ENCODE measurements at regions not wholly inside any gene's neighbourhood (a gene's known extent, or its start where the extent isn't known, plus 50 kb on each side); places are given as distances from the start of the nearest gene placed in this dataset.
"Not testable (repeated sequence)": the region's sequence is repeated elsewhere in the genome, so short reads cannot be mapped to it uniquely, and the experiment has no call there.

DNA sequence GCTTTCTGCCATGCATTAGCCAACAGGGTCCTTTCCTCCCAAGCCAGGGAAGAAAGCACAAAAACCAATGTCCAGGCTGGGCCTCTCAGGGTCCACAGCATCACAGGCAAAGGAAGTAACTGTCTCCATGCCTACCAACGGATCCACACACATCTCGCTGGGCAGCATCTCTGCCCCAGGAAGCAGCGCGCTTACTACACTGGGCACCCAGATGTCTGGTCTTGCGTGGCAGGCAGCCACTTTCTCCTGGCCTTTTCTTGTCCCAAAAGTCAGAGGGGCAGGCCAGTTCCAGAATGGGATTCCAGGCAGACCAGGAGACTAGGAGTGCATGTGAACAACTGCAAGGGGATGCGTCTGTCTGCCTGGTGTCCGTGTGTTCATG, 153.3 kb upstream of the PLGLB2 start:
- not testable (repeated sequence) for BruUV-seq (replicated peaks); H3K79me2 ChIP-seq (ENCODE audit: insufficient read depth, low read length); H3K4me2 ChIP-seq (ENCODE audit: low read length)

DNA sequence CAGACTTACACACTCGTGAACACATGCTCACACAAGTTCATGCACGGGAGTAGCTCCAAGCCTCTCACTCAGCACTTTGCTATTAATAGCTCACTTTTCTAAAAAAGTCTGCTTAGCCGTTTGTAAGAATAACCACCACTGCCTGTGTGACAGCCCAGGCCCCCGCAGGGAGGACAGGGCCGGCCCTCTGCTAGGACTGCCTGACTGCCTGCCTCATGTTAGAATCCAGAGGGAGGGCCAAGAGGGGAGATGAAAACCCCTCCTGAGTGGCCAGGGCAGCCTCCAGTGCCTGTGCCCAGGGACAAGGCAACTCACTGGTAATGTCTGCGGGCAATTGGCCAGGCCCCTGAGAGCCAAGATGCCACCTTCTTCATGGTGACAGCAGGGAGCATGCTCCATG, 152.9 kb upstream of the PLGLB2 start:
- intact Hi-C loops (cut with micrococcal nuclease); H3K9me3 ChIP-seq (ENCODE audit: control insufficient read depth in 1 of 2, insufficient read depth in 1 of 2, low read depth in 1 of 2, low read length in 2 of 2); RAD21 ChIA-PET (ENCODE audit: low non-redundant PET in 1 of 2, low total read pairs in 2 of 2, uncharacterized antibody in 2 of 2, unreplicated experiment in 2 of 2): not testable (repeated sequence)

More for the DNA sequence above, 153.3 kb upstream of the PLGLB2 start:
- H3K27me3 ChIP-seq (ENCODE audit: insufficient read depth, low read length); H2AFZ ChIP-seq (ENCODE audit: low read depth, low read length, poor library complexity, severe bottlenecking); POLR2A ChIA-PET; RAD21 ChIA-PET (ENCODE audit: low non-redundant PET in 1 of 2, low total read pairs in 2 of 2, uncharacterized antibody in 2 of 2, unreplicated experiment in 2 of 2); ATAC-seq; H3K4me1 ChIP-seq (ENCODE audit: control insufficient read depth in 1 of 2, insufficient read depth in 2 of 2, low read length in 2 of 2); H3K9ac ChIP-seq (ENCODE audit: low read length); intact Hi-C loops (cut with micrococcal nuclease); H3K27ac ChIP-seq (ENCODE audit: low read depth, low read length); H3K36me3 ChIP-seq (ENCODE audit: control insufficient read depth in 1 of 2, insufficient read depth in 2 of 2, low read length in 2 of 2); H3K4me3 ChIP-seq (replicated peaks in 1 of 2; ENCODE audit: low read depth in 1 of 2, low read length in 2 of 2); H3K9me3 ChIP-seq (ENCODE audit: control insufficient read depth in 1 of 2, insufficient read depth in 1 of 2, low read depth in 1 of 2, low read length in 2 of 2); CTCF ChIA-PET; H4K20me1 ChIP-seq (ENCODE audit: insufficient read depth); DNase-seq (ENCODE audit: low read depth, low spot score); H3K9me2 ChIP-seq (ENCODE audit: insufficient read depth): not testable (repeated sequence)

DNA sequence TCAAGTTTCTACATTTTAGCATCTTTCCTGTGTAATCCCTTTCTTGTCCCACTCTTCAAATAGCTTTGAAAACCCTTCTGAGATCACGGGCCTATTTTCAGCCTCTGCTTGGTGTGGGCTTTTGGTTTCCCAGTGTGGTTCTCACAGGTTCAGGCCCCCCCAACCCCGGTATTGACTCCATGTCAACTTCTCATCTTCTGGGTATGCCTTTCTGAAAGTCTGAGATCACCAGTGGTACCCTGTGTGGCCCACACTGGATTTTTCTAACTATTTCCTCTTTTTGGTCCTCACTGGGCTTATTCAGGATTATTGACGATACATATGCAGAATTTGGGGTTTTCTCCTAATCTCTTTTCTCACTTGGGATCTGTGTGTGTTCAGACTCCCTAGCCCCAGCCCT, 146.9 kb upstream of the PLGLB2 start:
- RAD21 ChIA-PET (ENCODE audit: low non-redundant PET in 1 of 2, low total read pairs in 2 of 2, uncharacterized antibody in 2 of 2, unreplicated experiment in 2 of 2); H3K9ac ChIP-seq (ENCODE audit: low read length); H3K4me2 ChIP-seq (ENCODE audit: low read length); CTCF ChIA-PET; H3K36me3 ChIP-seq (ENCODE audit: control insufficient read depth in 1 of 2, insufficient read depth in 2 of 2, low read length in 2 of 2); BruUV-seq (replicated peaks); H3K9me2 ChIP-seq (ENCODE audit: insufficient read depth); H3K27ac ChIP-seq (ENCODE audit: low read depth, low read length); DNase-seq (ENCODE audit: low read depth, low spot score); H3K79me2 ChIP-seq (ENCODE audit: insufficient read depth, low read length); H3K27me3 ChIP-seq (ENCODE audit: insufficient read depth, low read length); POLR2A ChIA-PET; intact Hi-C loops (cut with micrococcal nuclease); H2AFZ ChIP-seq (ENCODE audit: low read depth, low read length, poor library complexity, severe bottlenecking); H4K20me1 ChIP-seq (ENCODE audit: insufficient read depth); H3K4me3 ChIP-seq (replicated peaks in 1 of 2; ENCODE audit: low read depth in 1 of 2, low read length in 2 of 2); H3K4me1 ChIP-seq (ENCODE audit: control insufficient read depth in 1 of 2, insufficient read depth in 2 of 2, low read length in 2 of 2); H3K9me3 ChIP-seq (ENCODE audit: control insufficient read depth in 1 of 2, insufficient read depth in 1 of 2, low read depth in 1 of 2, low read length in 2 of 2); ATAC-seq: not testable (repeated sequence)

More for the DNA sequence above, 152.9 kb upstream of the PLGLB2 start:
- H3K9ac ChIP-seq (ENCODE audit: low read length); H3K4me3 ChIP-seq (replicated peaks in 1 of 2; ENCODE audit: low read depth in 1 of 2, low read length in 2 of 2); H3K4me2 ChIP-seq (ENCODE audit: low read length); H3K27me3 ChIP-seq (ENCODE audit: insufficient read depth, low read length); H3K36me3 ChIP-seq (ENCODE audit: control insufficient read depth in 1 of 2, insufficient read depth in 2 of 2, low read length in 2 of 2); H3K9me2 ChIP-seq (ENCODE audit: insufficient read depth); BruUV-seq (replicated peaks); H3K27ac ChIP-seq (ENCODE audit: low read depth, low read length); DNase-seq (ENCODE audit: low read depth, low spot score); ATAC-seq; H3K4me1 ChIP-seq (ENCODE audit: control insufficient read depth in 1 of 2, insufficient read depth in 2 of 2, low read length in 2 of 2); POLR2A ChIA-PET; H3K79me2 ChIP-seq (ENCODE audit: insufficient read depth, low read length); H2AFZ ChIP-seq (ENCODE audit: low read depth, low read length, poor library complexity, severe bottlenecking); CTCF ChIA-PET; H4K20me1 ChIP-seq (ENCODE audit: insufficient read depth): not testable (repeated sequence)

DNA sequence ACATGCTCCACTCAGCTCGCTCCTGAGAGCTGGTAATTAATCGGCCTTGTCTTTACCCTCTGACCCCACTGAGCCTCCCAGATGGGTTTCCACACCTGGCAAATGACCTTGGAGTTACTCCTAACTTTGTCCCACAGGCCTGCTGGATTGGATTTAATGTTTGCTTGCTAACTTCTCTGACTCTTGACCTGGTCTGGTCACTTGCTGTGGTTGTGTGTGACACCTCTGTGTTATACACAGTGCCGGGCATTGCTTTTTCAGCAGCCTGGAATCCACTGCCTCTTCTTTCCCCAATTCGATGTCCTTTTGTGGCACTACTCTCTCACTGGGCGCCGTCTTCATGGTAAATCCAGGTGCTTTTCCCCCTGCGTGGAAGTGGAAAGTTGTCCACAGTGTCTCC, 145.8 kb upstream of the PLGLB2 start:
- H2AFZ ChIP-seq (ENCODE audit: low read depth, low read length, poor library complexity, severe bottlenecking); H3K4me2 ChIP-seq (ENCODE audit: low read length); H3K4me3 ChIP-seq (replicated peaks in 1 of 2; ENCODE audit: low read depth in 1 of 2, low read length in 2 of 2); BruUV-seq (replicated peaks); H3K27me3 ChIP-seq (ENCODE audit: insufficient read depth, low read length); intact Hi-C loops (cut with micrococcal nuclease); H4K20me1 ChIP-seq (ENCODE audit: insufficient read depth); H3K9me2 ChIP-seq (ENCODE audit: insufficient read depth); POLR2A ChIA-PET; H3K27ac ChIP-seq (ENCODE audit: low read depth, low read length); ATAC-seq; H3K79me2 ChIP-seq (ENCODE audit: insufficient read depth, low read length); H3K4me1 ChIP-seq (ENCODE audit: control insufficient read depth in 1 of 2, insufficient read depth in 2 of 2, low read length in 2 of 2); H3K9ac ChIP-seq (ENCODE audit: low read length); DNase-seq (ENCODE audit: low read depth, low spot score); H3K36me3 ChIP-seq (ENCODE audit: control insufficient read depth in 1 of 2, insufficient read depth in 2 of 2, low read length in 2 of 2); CTCF ChIA-PET; RAD21 ChIA-PET (ENCODE audit: low non-redundant PET in 1 of 2, low total read pairs in 2 of 2, uncharacterized antibody in 2 of 2, unreplicated experiment in 2 of 2); H3K9me3 ChIP-seq (ENCODE audit: control insufficient read depth in 1 of 2, insufficient read depth in 1 of 2, low read depth in 1 of 2, low read length in 2 of 2): not testable (repeated sequence)

DNA sequence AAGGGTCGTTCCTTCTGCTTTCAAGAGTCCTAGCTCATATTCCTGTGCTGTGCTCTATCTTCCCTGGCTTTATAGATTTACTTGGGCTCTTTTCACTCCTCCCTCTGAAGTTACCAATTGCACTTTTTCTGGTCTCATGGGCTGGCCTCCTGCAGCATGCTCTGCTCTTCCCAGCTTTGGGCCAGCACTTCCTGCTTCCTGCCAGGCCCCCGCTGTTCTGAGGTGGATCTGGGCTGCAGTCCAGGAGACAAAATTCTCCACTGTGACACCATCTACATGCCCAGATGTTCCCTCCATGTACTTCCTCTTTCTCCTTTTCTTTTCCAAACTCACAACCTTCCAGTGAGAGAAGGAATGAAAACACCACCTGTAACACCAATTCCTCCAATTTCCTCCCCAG, 145.2 kb upstream of the PLGLB2 start:
- H3K36me3 ChIP-seq (ENCODE audit: control insufficient read depth in 1 of 2, insufficient read depth in 2 of 2, low read length in 2 of 2); H2AFZ ChIP-seq (ENCODE audit: low read depth, low read length, poor library complexity, severe bottlenecking); H3K27ac ChIP-seq (ENCODE audit: low read depth, low read length); H3K9ac ChIP-seq (ENCODE audit: low read length); H3K4me3 ChIP-seq (replicated peaks in 1 of 2; ENCODE audit: low read depth in 1 of 2, low read length in 2 of 2); BruUV-seq (replicated peaks); RAD21 ChIA-PET (ENCODE audit: low non-redundant PET in 1 of 2, low total read pairs in 2 of 2, uncharacterized antibody in 2 of 2, unreplicated experiment in 2 of 2); H3K9me3 ChIP-seq (ENCODE audit: control insufficient read depth in 1 of 2, insufficient read depth in 1 of 2, low read depth in 1 of 2, low read length in 2 of 2); H3K4me2 ChIP-seq (ENCODE audit: low read length); H3K4me1 ChIP-seq (ENCODE audit: control insufficient read depth in 1 of 2, insufficient read depth in 2 of 2, low read length in 2 of 2); H3K79me2 ChIP-seq (ENCODE audit: insufficient read depth, low read length); POLR2A ChIA-PET; H4K20me1 ChIP-seq (ENCODE audit: insufficient read depth); intact Hi-C loops (cut with micrococcal nuclease); H3K27me3 ChIP-seq (ENCODE audit: insufficient read depth, low read length); CTCF ChIA-PET; DNase-seq (ENCODE audit: low read depth, low spot score); H3K9me2 ChIP-seq (ENCODE audit: insufficient read depth): not testable (repeated sequence)
- peak; percentile 25; the same call in 1 of the 2 replicates for ATAC-seq
